ENCODE measurements at regions not wholly inside any gene's neighbourhood (a gene's known extent, or its start where the extent isn't known, plus 50 kb on each side); places are given as distances from the start of the nearest gene placed in this dataset.
"Not testable (repeated sequence)": the region's sequence is repeated elsewhere in the genome, so short reads cannot be mapped to it uniquely, and the experiment has no call there.

DNA sequence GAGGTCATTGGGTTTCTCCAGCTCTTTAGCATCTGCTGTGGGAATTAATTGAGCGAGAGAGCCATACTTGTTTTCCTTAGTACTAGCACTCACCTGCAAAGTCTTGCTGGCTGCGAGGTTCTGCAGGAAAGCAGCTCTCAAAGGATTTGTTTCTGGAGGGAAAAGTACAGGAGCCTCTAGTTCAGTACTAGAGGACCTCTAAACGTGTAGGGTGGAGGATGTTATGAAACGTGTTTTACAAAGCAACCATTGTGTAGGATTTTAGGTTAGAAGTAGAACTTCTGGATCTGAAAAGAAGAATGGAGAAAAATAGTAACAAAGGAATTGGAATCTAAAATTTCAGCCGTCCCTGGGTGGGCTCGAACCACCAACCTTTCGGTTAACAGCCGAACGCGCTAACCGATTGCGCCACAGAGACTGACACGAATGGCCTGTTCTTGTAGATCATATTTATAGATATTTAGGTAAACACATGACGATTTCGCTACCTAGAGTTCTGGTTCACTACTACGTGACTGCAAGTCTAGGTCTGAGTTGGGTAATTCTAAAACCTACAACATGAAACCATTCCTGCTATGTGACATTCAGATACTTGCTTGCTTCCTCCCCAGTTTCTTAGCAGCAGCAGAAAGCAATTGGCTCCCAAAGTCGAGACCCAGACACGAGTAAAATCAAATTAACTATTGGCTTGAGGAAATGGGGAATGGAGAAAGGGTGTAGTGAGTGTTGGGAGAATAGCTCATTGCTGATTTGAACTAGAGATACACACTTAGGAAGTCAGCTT is 60.2 kb upstream of the CFAP126 start:
- Histone ChIP-seq H3K4me1 (ENCODE audit: control insufficient read depth, low read length) (no peaks in the 10 kb centered on the region), H3K4me2 (ENCODE audit: low read length) (no peak overlapping the region), H3K79me2 (ENCODE audit: control insufficient read depth, low read length) (no peaks in the 10 kb centered on the region), H3K9me2 (replicated peaks; ENCODE audit: control insufficient read depth, low read length) (no peaks in the 10 kb centered on the region), H3K27ac (ENCODE audit: low read depth, low read length) (no peak overlapping the region), H3F3A (ENCODE audit: control insufficient read depth, insufficient read depth) (no peaks in the 10 kb centered on the region), H4K20me1 (ENCODE audit: control insufficient read depth, insufficient read depth, low read depth, low read length) (no peaks in the 10 kb centered on the region), H3K36me3 (ENCODE audit: control insufficient read depth, low read length) (no peaks in the 10 kb centered on the region), H3K4me3 (ENCODE audit: low read length) (no peak overlapping the region), H3K27me3 (ENCODE audit: control insufficient read depth, low read length) (peaks cover 33% of the 10 kb centered on the region), H3K9me3 (ENCODE audit: control insufficient read depth, insufficient read depth, low read length) (no peaks in the 10 kb centered on the region)
- TF ChIP-seq, protein P1, sequence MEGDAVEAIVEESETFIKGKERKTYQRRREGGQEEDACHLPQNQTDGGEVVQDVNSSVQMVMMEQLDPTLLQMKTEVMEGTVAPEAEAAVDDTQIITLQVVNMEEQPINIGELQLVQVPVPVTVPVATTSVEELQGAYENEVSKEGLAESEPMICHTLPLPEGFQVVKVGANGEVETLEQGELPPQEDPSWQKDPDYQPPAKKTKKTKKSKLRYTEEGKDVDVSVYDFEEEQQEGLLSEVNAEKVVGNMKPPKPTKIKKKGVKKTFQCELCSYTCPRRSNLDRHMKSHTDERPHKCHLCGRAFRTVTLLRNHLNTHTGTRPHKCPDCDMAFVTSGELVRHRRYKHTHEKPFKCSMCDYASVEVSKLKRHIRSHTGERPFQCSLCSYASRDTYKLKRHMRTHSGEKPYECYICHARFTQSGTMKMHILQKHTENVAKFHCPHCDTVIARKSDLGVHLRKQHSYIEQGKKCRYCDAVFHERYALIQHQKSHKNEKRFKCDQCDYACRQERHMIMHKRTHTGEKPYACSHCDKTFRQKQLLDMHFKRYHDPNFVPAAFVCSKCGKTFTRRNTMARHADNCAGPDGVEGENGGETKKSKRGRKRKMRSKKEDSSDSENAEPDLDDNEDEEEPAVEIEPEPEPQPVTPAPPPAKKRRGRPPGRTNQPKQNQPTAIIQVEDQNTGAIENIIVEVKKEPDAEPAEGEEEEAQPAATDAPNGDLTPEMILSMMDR (IDR thresholded peaks at IDR 0.05; ENCODE audit: low read depth, low read length, poor library complexity, severe bottlenecking) = no peak
- TF ChIP-seq EZH2phosphoT487 (IDR thresholded peaks at IDR 0.05; ENCODE audit: borderline replicate concordance, low read length) = no peak

DNA sequence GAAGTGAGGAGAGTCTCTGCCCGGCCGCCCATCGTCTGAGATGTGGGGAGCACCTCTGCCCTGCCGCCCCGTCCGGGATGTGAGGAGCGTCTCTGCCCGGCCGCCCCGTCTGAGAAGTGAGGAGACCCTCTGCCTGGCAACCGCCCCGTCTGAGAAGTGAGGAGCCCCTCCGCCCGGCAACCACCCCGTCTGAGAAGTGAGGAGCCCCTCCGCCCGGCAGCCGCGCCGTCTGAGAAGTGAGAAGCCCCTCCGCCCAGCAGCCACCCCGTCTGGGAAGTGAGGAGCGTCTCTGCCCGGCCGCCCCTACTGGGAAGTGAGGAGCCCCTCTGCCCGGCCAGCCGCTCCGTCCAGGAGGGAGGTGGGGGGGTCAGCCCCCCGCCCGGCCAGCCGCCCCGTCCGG is 55.2 kb upstream of the CFAP126 start:
- H3K4me3 ChIP-seq (ENCODE audit: low read length) = not testable (repeated sequence)
- H3K4me1 ChIP-seq (ENCODE audit: control insufficient read depth, low read length) = peaks cover 10% of the 10 kb centered on the region

DNA sequence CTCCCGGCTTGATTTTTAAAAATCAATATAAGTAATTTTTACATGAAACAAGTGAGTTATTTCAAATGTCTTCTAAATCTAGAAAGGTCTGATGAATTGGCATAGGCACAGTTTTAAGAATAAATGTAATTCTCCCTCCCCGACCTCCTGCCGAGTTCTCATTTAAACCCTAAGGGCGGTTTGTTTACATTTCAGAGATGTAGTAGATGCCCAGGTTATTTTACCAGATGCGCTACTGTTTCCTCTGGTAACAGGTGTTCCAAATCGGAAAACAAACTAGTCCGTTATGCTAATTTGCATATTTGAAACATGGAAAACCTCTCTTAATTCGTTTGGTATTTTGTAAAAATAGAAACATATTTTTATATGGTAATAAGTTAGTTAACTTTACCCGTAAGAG is 53.8 kb upstream of the CFAP126 start:
- Histone ChIP-seq H3K4me3 (ENCODE audit: low read length) (peak overlapping the region; percentile 61), H3F3A (ENCODE audit: control insufficient read depth, insufficient read depth) (no peaks in the 10 kb centered on the region), H3K36me3 (ENCODE audit: control insufficient read depth, low read length) (no peaks in the 10 kb centered on the region), H3K27ac (ENCODE audit: low read depth, low read length) (no peak overlapping the region), H3K4me1 (ENCODE audit: control insufficient read depth, low read length) (peaks cover 10% of the 10 kb centered on the region), H3K79me2 (ENCODE audit: control insufficient read depth, low read length) (no peaks in the 10 kb centered on the region), H3K9me2 (replicated peaks; ENCODE audit: control insufficient read depth, low read length) (no peaks in the 10 kb centered on the region), H3K27me3 (ENCODE audit: control insufficient read depth, low read length) (no peaks in the 10 kb centered on the region), H4K20me1 (ENCODE audit: control insufficient read depth, insufficient read depth, low read depth, low read length) (no peaks in the 10 kb centered on the region), H3K9me3 (ENCODE audit: control insufficient read depth, insufficient read depth, low read length) (no peaks in the 10 kb centered on the region), H3K4me2 (ENCODE audit: low read length) (peak overlapping the region; percentile 59)
- TF ChIP-seq, protein P1 (IDR thresholded peaks at IDR 0.05; ENCODE audit: low read depth, low read length, poor library complexity, severe bottlenecking) = no peak
- no peak for TF ChIP-seq EZH2phosphoT487 (IDR thresholded peaks at IDR 0.05; ENCODE audit: borderline replicate concordance, low read length)

More for the DNA sequence above, 55.2 kb upstream of the CFAP126 start:
- not testable (repeated sequence) for H3K27ac ChIP-seq (ENCODE audit: low read depth, low read length); H4K20me1 ChIP-seq (ENCODE audit: control insufficient read depth, insufficient read depth, low read depth, low read length); H3K9me3 ChIP-seq (ENCODE audit: control insufficient read depth, insufficient read depth, low read length); H3K27me3 ChIP-seq (ENCODE audit: control insufficient read depth, low read length); H3F3A ChIP-seq (ENCODE audit: control insufficient read depth, insufficient read depth); H3K36me3 ChIP-seq (ENCODE audit: control insufficient read depth, low read length); H3K79me2 ChIP-seq (ENCODE audit: control insufficient read depth, low read length); H3K4me2 ChIP-seq (ENCODE audit: low read length); H3K9me2 ChIP-seq (replicated peaks; ENCODE audit: control insufficient read depth, low read length)

DNA sequence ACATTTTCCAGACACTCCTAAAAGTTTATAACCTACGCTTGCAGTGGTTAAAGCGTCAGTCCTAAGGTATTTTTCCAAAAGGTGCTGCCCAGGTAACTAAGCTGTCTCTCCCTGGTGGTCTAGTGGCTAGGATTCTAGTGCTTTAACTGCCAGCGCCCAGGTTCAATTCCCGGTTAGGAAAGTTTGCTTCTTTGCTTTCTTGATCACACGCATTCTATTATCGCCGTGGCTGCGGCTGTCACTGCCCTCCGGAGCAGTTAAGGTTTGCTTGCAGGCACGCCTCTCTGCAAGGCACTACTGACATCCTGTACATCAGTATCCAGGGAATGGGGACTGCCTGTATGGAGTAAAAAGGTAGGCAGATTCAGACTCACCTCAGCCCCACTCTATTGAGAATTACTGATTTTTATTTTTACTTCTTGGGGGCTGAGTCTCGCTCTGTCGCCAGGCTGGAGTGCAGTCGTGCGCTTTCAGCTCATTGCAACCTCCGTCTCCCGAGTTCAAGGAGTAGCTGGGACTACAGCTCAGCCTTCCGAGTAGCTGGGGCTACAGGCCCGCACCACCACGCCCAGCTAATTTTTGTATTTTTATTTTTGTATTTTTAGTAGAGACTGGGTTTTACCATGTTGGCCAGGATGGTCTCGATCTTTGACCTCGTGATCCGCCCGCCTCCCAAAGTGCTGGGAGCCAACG is 53.2 kb upstream of the CFAP126 start:
- Histone ChIP-seq H4K20me1 (ENCODE audit: control insufficient read depth, insufficient read depth, low read depth, low read length) (no peaks in the 10 kb centered on the region), H3K4me3 (ENCODE audit: low read length) (no peak overlapping the region; the same call in 1 of the 2 replicates), H3K4me1 (ENCODE audit: control insufficient read depth, low read length) (peaks cover 10% of the 10 kb centered on the region), H3F3A (ENCODE audit: control insufficient read depth, insufficient read depth) (no peaks in the 10 kb centered on the region), H3K79me2 (ENCODE audit: control insufficient read depth, low read length) (no peaks in the 10 kb centered on the region), H3K27ac (ENCODE audit: low read depth, low read length) (no peak overlapping the region), H3K4me2 (ENCODE audit: low read length) (0 out of 2 replicates have a peak overlapping the region, but pooled peaks have one; percentile 59), H3K36me3 (ENCODE audit: control insufficient read depth, low read length) (no peaks in the 10 kb centered on the region), H3K27me3 (ENCODE audit: control insufficient read depth, low read length) (no peaks in the 10 kb centered on the region), H3K9me3 (ENCODE audit: control insufficient read depth, insufficient read depth, low read length) (no peaks in the 10 kb centered on the region), H3K9me2 (replicated peaks; ENCODE audit: control insufficient read depth, low read length) (no peaks in the 10 kb centered on the region)
- TF ChIP-seq, protein P1 (IDR thresholded peaks at IDR 0.05; ENCODE audit: low read depth, low read length, poor library complexity, severe bottlenecking) = no peak
- no peak for TF ChIP-seq EZH2phosphoT487 (IDR thresholded peaks at IDR 0.05; ENCODE audit: borderline replicate concordance, low read length)

DNA sequence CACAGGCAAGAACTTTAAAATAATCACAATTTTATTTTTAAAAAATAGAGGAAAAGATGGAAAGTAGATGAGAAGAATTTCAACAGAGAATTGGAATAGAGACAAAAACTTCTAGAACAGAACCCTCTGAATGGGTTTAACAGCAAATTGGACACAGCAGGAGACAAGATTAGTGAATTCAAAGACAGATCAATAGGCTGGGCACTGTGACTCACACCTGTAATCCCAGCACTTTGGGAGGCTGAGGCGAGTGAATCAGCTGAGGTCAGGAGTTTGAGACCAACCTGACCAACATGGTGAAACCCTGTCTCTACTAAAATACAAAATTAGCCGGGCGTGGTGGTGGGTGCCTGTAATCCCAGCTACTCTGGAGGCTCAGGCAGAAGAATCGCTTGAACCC is 49.9 kb upstream of the CFAP126 start:
- not testable (repeated sequence) for H3K4me2 ChIP-seq (ENCODE audit: low read length); H3F3A ChIP-seq (ENCODE audit: control insufficient read depth, insufficient read depth); H3K27ac ChIP-seq (ENCODE audit: low read depth, low read length); H3K36me3 ChIP-seq (ENCODE audit: control insufficient read depth, low read length); H4K20me1 ChIP-seq (ENCODE audit: control insufficient read depth, insufficient read depth, low read depth, low read length); H3K79me2 ChIP-seq (ENCODE audit: control insufficient read depth, low read length); H3K27me3 ChIP-seq (ENCODE audit: control insufficient read depth, low read length); H3K9me2 ChIP-seq (replicated peaks; ENCODE audit: control insufficient read depth, low read length); H3K4me3 ChIP-seq (ENCODE audit: low read length); H3K9me3 ChIP-seq (ENCODE audit: control insufficient read depth, insufficient read depth, low read length)
- H3K4me1 ChIP-seq (ENCODE audit: control insufficient read depth, low read length) = peaks cover 10% of the 10 kb centered on the region
